Osteocyte (in vitro differentiated cells): ENCODE measurements at regions not wholly inside any gene's neighbourhood (a gene's known extent, or its start where the extent isn't known, plus 50 kb on each side); places are given as distances from the start of the nearest gene placed in this dataset.

Experiments used
- DNase-seq: peaks from one replicate; pipeline ENCODE4 v3.0.0; 2021; ENCODE audit warnings: mixed read lengths; ENCODE audit not compliant: unreplicated experiment; ENCODE audit errors: extremely low spot score
- H3K27ac Mint-ChIP-seq: one replicate; pipeline ENCODE4 v1.8.0; 2021; ENCODE audit warnings: mild to moderate bottlenecking, mixed read lengths; ENCODE audit not compliant: unreplicated experiment
- H3K27me3 Mint-ChIP-seq: one replicate; pipeline ENCODE4 v1.8.0; 2021; ENCODE audit warnings: mixed read lengths; ENCODE audit not compliant: unreplicated experiment
- H3K36me3 Mint-ChIP-seq: one replicate; pipeline ENCODE4 v1.8.0; 2021; ENCODE audit warnings: mixed read lengths; ENCODE audit not compliant: unreplicated experiment
- H3K4me1 Mint-ChIP-seq: one replicate; pipeline ENCODE4 v1.8.0; 2021; ENCODE audit warnings: mixed read lengths; ENCODE audit not compliant: unreplicated experiment
- H3K4me3 Mint-ChIP-seq: one replicate; pipeline ENCODE4 v1.8.0; 2021; ENCODE audit warnings: mild to moderate bottlenecking, moderate library complexity, mixed read lengths; ENCODE audit not compliant: unreplicated experiment
- H3K9me3 Mint-ChIP-seq: one replicate; pipeline ENCODE4 v1.8.0; 2021; ENCODE audit warnings: mixed read lengths; ENCODE audit not compliant: unreplicated experiment
- CTCF ChIP-seq: fragments of 200-600 bp; sonication (generic); IDR thresholded peaks from 2 replicates; pipeline ENCODE4 v1.5.0; 2021; ENCODE audit warnings: antibody characterized with exemption, mild to moderate bottlenecking, moderate library complexity

- H3K27me3 Mint-ChIP-seq = peaks cover 4% of the 10 kb centered on the region
- DNase-seq = no peak
- peaks cover 35% of the 10 kb centered on the region for H3K4me1 Mint-ChIP-seq
- H3K4me3 Mint-ChIP-seq = peak overlapping the region; percentile 60
- H3K36me3 Mint-ChIP-seq = no peaks in the 10 kb centered on the region
- no peak for TF ChIP-seq CTCF
- H3K27ac Mint-ChIP-seq = peak overlapping the region; percentile 85
- H3K9me3 Mint-ChIP-seq = peaks cover 14% of the 10 kb centered on the region
Measured at GRCh38 chr10:124222318-124222987, 129.1 kb upstream of the CHST15 start.

GRCh38 chr10:124221356-124222317, 128.2 kb upstream of the CHST15 start:
- Mint-ChIP-seq H3K36me3 (no peaks in the 10 kb centered on the region), H3K27me3 (peaks cover 9% of the 10 kb centered on the region), H3K4me3 (peak overlapping the region; percentile 60), H3K9me3 (peaks cover 6% of the 10 kb centered on the region), H3K27ac (peak overlapping the region; percentile 85), H3K4me1 (peaks cover 35% of the 10 kb centered on the region)
- no peak for TF ChIP-seq CTCF
- DNase-seq = no peak

- H3K4me3 Mint-ChIP-seq = no peak overlapping the region
- H3K36me3 Mint-ChIP-seq = no peaks in the 10 kb centered on the region
- no peak for TF ChIP-seq CTCF
Measured at GRCh38 chr10:124220971-124221355, 127.6 kb upstream of the CHST15 start.

GRCh38 chr10:124220547-124220946, 127.1 kb upstream of the CHST15 start:
- Mint-ChIP-seq H3K27ac (no peak overlapping the region), H3K36me3 (no peaks in the 10 kb centered on the region), H3K4me3 (no peak overlapping the region), H3K27me3 (peaks cover 13% of the 10 kb centered on the region), H3K9me3 (no peaks in the 10 kb centered on the region), H3K4me1 (peaks cover 35% of the 10 kb centered on the region)
- no peak for TF ChIP-seq CTCF
- no peak for DNase-seq

More at GRCh38 chr10:124220971-124221355, 127.6 kb upstream of the CHST15 start:
- H3K27ac Mint-ChIP-seq = peak overlapping the region; percentile 85
- peaks cover 2% of the 10 kb centered on the region for H3K9me3 Mint-ChIP-seq
- H3K4me1 Mint-ChIP-seq = peaks cover 35% of the 10 kb centered on the region
- peaks cover 13% of the 10 kb centered on the region for H3K27me3 Mint-ChIP-seq
- no peak for DNase-seq

- Mint-ChIP-seq H3K4me1 (peaks cover 33% of the 10 kb centered on the region), H3K36me3 (no peaks in the 10 kb centered on the region), H3K9me3 (no peaks in the 10 kb centered on the region), H3K27me3 (peaks cover 13% of the 10 kb centered on the region), H3K27ac (no peak overlapping the region), H3K4me3 (no peak overlapping the region)
- no peak for DNase-seq
- no peak for TF ChIP-seq CTCF
Measured at GRCh38 chr10:124219655-124220054, 126.3 kb upstream of the CHST15 start.
